Colonic mucosa (tissue), 4 donors: ENCODE measurements at regions not wholly inside any gene's neighbourhood (a gene's known extent, or its start where the extent isn't known, plus 50 kb on each side); places are given as distances from the start of the nearest gene placed in this dataset.

ENCODE experiments used
- DNase-seq: peaks from one replicate; pipeline ENCODE4 v3.0.0-alpha.2; 2020
- H3K27ac ChIP-seq: fragments of 200-600 bp; one replicate; pipeline ENCODE4 v1.8.0; 2021
- H3K27me3 ChIP-seq: fragments of 200-600 bp; one replicate; pipeline ENCODE4 v1.8.0; 2021
- H3K36me3 ChIP-seq: fragments of 200-600 bp; one replicate; pipeline ENCODE4 v1.8.0; 2021
- H3K4me1 ChIP-seq: fragments of 200-600 bp; one replicate; pipeline ENCODE4 v1.8.0; 2021; ENCODE audit warnings: mild to moderate bottlenecking
- H3K4me3 ChIP-seq: fragments of 200-600 bp; one replicate; pipeline ENCODE4 v1.8.0; 2021
- H3K9ac ChIP-seq, 2 donors: one replicate each; pipeline ENCODE4 v1.7.0; 2013; ENCODE audit warnings: control low read depth in 2 of 2, low read depth in 2 of 2, low read length in 2 of 2
- H3K9me3 ChIP-seq: fragments of 200-600 bp; one replicate; pipeline ENCODE4 v1.8.0; 2021
- intact Hi-C: fragments of 100-400 bp; cut with DNase I; formaldehyde crosslinking; loops from one replicate; pipeline ENCODE4 v1.14.1; 2022
- TF ChIP-seq, protein P1 (sequence below): fragments of 200-600 bp; IDR thresholded peaks from one replicate; pipeline ENCODE4 v1.8.0; 2022; ENCODE audit warnings: antibody characterized with exemption, mild to moderate bottlenecking
- donor health status: healthy.
- donor health status: DM: no; HTN: no; CAD: no.
- donor health status: DM: no; HTN: no; CAD: no.

DNA sequence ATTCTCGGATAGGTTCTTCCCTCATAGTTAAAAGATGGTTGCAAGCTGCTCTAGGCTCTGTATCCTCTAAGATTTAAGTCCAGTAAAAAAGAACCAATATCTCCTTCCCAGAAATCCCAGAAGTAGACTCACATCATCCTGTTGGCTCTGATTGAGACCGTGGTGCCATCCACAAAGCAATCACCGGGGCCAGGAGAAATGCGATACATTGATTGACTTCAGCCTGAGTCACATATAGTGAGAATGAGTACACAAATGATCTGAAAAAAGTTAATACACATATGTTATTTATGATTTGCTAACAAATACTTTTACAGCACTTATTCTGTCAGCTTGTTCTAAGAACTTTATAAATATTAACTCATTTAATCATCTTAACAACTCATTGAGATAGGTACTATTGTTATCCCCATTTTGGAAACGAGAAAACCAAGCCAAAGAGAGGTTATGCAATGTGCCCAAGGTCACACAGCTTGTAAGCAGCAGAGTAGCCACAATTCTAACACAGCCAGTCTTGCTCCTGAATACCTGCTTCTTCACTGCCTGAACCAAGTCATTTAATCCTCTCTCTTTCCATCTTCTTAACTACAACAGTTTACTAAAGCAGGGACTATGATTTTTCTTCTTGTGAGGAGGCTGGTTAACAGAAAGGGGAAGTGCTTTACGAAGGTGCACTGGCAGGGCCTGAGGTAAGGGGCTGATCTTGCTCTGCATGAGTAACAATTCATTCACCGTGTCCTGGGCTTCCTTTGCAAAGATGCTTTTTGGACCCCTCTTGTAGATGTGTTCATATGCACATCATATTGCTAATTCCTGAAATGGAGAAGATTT, 177.0 kb downstream of the REEP3 start:
- TF ChIP-seq, protein P1, sequence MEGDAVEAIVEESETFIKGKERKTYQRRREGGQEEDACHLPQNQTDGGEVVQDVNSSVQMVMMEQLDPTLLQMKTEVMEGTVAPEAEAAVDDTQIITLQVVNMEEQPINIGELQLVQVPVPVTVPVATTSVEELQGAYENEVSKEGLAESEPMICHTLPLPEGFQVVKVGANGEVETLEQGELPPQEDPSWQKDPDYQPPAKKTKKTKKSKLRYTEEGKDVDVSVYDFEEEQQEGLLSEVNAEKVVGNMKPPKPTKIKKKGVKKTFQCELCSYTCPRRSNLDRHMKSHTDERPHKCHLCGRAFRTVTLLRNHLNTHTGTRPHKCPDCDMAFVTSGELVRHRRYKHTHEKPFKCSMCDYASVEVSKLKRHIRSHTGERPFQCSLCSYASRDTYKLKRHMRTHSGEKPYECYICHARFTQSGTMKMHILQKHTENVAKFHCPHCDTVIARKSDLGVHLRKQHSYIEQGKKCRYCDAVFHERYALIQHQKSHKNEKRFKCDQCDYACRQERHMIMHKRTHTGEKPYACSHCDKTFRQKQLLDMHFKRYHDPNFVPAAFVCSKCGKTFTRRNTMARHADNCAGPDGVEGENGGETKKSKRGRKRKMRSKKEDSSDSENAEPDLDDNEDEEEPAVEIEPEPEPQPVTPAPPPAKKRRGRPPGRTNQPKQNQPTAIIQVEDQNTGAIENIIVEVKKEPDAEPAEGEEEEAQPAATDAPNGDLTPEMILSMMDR = no peak
- DNase-seq = no peak
- no peaks in the 10 kb centered on the region for H3K27me3 ChIP-seq
- no peak overlapping the region for H3K4me3 ChIP-seq
- no peaks in the 10 kb centered on the region for H3K36me3 ChIP-seq
- no peak overlapping the region for H3K27ac ChIP-seq
- no peaks in the 10 kb centered on the region for H3K9me3 ChIP-seq
- no peak overlapping the region for H3K9ac ChIP-seq
- intact Hi-C loops = no loop called here
- H3K4me1 ChIP-seq = no peaks in the 10 kb centered on the region

DNA sequence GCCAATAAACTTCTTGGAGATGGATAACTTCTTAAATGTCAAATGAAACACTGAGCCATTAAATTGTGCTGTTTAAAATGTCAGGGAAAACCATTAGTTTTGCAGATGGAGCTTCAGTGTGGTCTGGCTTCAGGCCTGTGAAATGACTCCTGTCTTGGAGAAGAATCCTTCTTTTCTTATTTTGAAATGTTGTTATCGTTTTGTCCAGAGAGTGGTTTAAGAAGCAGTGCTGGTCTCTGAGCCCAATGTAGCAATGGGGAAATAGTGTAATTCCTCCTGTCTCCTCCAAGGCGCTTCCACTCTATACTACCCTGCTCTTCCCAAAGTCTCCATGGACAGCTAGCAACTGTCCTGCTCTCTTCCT, 177.6 kb downstream of the REEP3 start:
- H3K27ac ChIP-seq = no peak overlapping the region
- no peaks in the 10 kb centered on the region for H3K36me3 ChIP-seq
- H3K4me3 ChIP-seq = no peak overlapping the region
- intact Hi-C loops = no loop called here
- no peaks in the 10 kb centered on the region for H3K9me3 ChIP-seq
- no peak overlapping the region for H3K9ac ChIP-seq
- H3K4me1 ChIP-seq = no peaks in the 10 kb centered on the region
- no peaks in the 10 kb centered on the region for H3K27me3 ChIP-seq
- TF ChIP-seq, protein P1 = no peak
- no peak for DNase-seq

DNA sequence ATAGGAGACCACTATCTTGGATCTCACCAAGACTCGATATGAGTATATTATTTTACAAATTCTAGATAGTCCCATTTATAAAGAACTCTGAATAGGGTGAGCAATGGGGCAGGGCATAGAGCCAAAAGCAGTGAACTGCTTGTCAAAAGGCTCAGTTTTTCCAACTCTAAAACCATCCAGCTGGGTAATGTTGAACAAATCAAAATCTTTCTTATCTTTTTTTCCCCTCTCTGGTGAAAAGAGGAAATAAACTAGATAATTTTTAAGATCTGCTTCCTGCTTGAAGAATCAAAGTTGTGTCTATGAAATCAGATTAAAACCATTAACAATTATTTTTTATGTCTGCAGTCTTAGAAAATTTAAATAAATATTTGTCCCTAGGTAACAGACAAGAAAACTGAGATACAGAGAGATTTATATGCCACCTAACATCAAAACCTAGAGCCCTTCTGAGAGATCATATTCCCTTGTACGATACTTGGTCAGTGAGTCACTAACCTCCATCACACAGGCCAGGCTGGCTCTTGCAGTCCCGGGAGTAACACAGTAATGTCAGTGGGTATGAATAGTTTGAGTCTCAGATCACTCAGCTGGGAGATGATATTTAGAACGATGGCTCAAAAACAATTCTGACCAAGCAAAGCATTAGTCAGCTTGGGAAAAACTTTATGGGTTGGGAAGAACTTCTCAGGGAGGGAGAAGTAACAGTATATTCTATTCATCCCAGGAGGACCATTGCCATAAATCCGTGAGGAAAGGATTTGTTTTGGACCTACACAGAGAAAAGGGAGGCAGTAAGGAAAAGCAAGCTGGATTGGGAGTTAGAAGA, 178.8 kb downstream of the REEP3 start:
- intact Hi-C loops = no loop called here
- DNase-seq = no peak
- Histone ChIP-seq H3K27me3 (no peaks in the 10 kb centered on the region), H3K4me3 (no peak overlapping the region), H3K36me3 (no peaks in the 10 kb centered on the region), H3K9me3 (no peaks in the 10 kb centered on the region), H3K4me1 (no peaks in the 10 kb centered on the region), H3K9ac (peak overlapping the region in 1 of 2 donors; percentile 21), H3K27ac (peak overlapping the region; percentile 39)
- TF ChIP-seq, protein P1 = no peak

DNA sequence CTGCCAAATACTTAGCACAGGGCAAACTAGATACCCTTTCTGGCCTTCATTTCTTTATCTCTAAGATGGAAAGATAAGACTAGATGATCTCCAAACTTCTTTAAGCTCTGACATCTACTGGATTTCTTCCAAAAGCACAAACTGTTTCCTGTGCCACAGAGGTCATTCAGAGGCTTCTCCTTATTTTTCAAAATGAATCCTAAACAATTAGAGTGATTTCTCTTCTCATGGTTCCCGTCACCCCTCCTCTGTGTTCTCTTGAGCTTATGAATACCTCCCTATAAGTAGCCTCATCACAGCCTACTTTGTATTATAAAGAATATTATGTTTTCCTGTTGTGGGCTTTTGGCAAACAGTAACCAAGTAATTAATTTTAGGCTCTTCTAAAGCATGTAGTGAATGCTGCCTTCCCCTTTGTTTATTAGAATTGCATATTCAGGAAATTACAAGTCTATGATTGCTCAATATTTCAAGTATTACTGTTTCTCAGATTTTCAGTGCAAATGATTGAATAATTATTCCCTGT, 179.5 kb downstream of the REEP3 start:
- H3K36me3 ChIP-seq = no peaks in the 10 kb centered on the region
- peak overlapping the region in 1 of 2 donors; percentile 21 for H3K9ac ChIP-seq
- peak overlapping the region; percentile 39 for H3K27ac ChIP-seq
- no peaks in the 10 kb centered on the region for H3K9me3 ChIP-seq
- no peaks in the 10 kb centered on the region for H3K4me1 ChIP-seq
- no peak overlapping the region for H3K4me3 ChIP-seq
- intact Hi-C loops = no loop called here
- no peak for DNase-seq
- TF ChIP-seq, protein P1 = no peak
- H3K27me3 ChIP-seq = no peaks in the 10 kb centered on the region

DNA sequence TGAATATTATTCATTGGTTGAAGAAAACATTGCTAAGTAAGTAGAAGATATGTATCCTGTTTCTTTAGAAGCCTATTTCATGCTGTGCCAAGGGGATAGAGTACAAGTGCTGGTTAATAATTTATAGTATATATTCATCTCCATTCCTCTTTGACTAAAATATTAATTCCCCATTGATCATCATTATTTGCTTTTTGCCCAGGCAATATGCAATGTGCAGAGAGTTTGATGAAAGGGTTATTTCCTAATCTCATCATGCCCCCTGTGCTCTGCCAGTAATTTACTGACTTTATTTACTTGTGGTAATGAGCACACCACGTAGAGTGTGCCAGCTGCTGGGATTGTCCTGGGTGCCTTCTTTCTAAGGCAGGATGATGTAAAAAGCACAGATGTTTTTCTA, 180.9 kb downstream of the REEP3 start:
- no peak for DNase-seq
- Histone ChIP-seq H3K4me1 (no peaks in the 10 kb centered on the region), H3K27me3 (no peaks in the 10 kb centered on the region), H3K9ac (no peak overlapping the region), H3K4me3 (no peak overlapping the region), H3K36me3 (no peaks in the 10 kb centered on the region), H3K9me3 (no peaks in the 10 kb centered on the region), H3K27ac (no peak overlapping the region)
- TF ChIP-seq, protein P1 = no peak
- intact Hi-C loops = no loop called here
